SK-MEL-5 (cell line): ENCODE measurements at regions not wholly inside any gene's neighbourhood (a gene's known extent, or its start where the extent isn't known, plus 50 kb on each side); places are given as distances from the start of the nearest gene placed in this dataset.

Experiments
- DNase-seq: peaks from one replicate; pipeline ENCODE4 v3.0.0-alpha.2; 2016; ENCODE audit warnings: low read depth, low spot score
- in situ Hi-C: cut with HindIII; loops from 2 replicates; pipeline ENCODE4 v1.10.0; 2016; ENCODE audit warnings: low sequenced_read_pairs, high pct_unique_total_duplicates, low pct_unique_long_range_greater_than_20kb

DNA sequence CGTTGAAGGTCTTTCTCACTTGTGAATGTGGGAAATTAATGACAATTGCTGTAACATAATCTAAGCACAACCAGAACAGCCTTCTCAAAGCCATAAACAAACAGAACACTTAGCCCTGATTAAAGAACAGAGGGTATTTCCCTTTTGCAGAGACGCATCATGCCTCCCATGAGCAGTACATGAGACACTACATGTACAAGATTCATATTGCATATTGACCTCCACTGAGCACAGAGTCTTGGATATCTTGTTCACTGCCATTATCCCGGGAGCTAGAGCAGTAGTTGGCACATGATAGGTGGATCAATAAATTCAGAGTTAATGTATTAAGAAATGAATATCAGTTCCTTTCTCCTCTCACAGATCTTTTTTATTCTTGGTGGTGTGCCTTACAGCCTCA lies 1194.3 kb upstream of the TENM4 start:
- in situ Hi-C loops: no loop called here
- DNase-seq: no peak

DNA sequence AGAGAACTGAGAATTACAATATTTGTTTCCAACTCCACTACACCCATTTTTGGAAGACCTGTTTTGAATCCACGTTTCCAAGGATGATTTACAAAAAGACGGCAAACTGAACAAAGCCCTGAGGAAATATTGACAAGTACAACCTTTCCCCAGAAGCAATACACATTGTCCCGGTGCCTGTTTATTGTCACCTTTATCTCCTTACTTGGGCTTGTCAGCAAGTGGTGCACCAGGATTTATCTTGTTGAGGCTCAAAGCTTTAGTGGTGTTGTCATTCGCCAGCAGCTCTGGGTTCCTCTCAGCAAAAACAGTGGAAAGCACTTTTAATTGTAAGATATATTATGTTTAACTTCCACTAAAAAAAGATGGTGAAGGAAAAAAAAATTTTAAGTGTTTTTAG lies 1191.9 kb upstream of the TENM4 start:
- DNase-seq: no peak
- in situ Hi-C loops: no loop called here

DNA sequence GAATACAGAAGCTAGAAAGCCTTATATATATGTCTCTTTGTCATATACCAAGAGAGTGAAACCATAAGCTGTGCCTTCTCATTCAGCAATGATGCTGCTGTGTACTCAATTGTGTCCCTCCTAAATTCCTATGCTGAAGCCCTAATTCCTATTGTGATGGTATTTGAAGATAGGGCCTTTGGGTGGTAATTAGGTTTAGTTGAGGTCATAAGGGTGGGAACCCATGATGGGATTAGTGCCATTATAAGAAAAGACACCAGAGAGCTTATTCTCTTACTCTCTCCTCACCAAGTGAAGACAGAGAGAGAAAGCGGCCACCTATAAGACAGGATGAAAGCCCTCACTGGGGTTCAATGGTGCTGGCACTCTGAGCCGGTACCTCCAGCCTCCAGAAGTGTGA lies 1191.3 kb upstream of the TENM4 start:
- DNase-seq: no peak
- in situ Hi-C loops: no loop called here

DNA sequence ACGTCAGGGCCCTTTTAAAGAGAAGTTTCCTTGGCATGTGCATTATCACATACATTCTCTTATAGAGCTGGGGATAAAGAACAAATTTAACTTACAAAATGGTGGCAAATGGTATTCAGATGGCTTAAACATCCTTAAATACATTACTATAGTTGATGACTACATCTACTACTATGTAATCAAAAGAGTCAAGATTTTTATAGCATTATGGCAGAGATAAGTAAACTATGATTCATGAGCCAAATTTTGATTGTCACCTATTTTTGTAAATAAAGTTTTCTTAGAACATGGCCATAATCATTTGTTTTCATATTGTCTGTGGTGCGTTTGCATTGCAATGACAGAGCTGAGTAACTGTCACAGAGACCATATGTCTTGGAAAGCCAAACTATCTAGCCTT lies 1188.6 kb upstream of the TENM4 start:
- in situ Hi-C loops: no loop called here

DNA sequence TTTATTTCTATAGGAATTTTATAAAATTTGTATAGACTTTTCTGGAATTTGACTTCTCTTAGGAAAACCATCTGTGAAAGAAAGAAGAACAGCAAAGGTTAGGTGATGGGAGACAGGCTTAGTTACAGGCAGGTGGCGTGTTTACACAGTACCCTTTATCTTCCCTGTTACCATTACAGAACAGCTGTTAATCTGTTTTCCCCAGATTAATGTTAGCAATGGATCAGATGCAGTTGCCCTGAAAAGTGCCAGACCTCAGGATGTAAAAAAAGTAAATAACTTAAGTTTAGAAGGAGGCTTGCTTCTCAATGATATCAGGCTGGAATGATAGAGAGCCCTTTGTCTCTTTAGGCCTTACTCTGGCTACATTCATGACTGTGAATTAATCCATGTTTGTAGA lies 1186.5 kb upstream of the TENM4 start:
- DNase-seq: no peak
- in situ Hi-C loops: no loop called here

More for the DNA sequence above, 1188.6 kb upstream of the TENM4 start:
- no peak for DNase-seq

DNA sequence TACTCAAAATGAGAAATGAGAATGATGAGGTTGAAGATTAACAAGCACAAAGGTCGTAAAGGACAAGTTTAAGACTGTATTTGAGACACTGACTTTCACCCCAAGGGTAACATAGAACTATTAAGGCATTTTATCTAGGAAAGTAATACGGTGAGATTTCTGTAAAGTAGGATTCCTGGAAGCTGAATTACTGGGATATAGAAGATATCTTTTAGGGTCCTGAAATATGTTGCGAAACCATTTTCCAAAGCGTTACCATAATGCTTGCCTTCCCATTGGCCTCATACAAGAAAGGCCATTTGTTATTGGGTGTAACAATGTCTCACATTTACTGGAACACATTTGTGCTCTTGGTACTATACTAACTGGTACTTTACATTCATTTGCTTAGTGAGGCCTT lies 1185.9 kb upstream of the TENM4 start:
- in situ Hi-C loops: no loop called here
- no peak for DNase-seq

DNA sequence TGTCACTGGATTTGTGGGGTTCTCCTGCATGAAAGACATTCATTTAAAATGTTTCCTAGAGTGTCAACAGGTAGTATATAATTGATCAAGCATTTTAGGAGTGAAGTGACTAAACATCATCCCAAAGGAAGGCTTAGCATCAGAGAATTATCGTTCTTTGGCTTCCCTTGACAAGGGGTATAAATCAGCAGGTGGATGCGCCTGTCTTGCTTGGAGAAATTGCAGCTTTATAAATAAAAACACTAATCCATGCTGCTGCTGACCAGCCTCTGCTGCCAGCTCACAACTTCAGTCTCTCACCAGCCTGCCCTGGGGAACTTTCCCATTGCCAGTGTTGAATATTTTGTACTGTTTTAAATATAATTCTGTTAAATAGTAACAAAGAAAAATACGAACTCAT lies 1184.7 kb upstream of the TENM4 start:
- in situ Hi-C loops: no loop called here
- DNase-seq: no peak

DNA sequence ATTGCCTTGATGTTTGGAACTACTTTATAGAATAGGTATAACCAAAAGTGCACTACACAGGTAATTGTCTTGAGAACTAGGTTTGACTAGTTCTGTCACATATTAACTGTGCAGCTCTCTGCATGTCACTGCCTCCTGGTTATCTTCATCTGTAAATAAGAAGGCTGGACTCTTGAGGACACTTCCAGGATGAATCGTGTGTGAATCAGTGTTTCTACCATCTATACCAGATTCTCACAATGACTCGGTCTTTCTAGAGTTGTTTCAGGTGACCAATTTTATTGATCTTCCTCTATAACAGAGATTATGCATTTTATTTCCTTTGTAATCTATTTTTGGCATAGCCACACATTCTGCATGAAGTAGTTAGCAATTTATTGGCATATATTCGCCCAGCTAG lies 1181.0 kb upstream of the TENM4 start:
- in situ Hi-C loops: no loop called here
- DNase-seq: no peak

DNA sequence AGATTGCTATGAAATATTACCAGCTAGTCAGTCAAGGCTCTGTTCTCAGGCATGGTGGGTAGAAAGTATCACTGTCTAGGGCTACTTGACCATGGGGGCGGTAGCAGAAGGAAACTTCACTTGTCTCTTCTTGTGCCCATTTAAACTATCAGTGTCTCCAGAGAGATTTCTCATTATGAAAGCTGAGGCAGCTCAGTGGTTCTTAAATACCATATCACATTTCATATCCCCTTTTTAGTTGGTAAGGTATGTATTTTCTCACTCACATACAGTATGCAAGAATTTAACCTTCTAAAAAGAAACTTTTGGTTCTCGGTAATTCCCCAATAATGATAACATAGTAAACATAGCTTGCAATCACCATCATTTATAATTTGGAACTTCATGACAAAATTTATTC lies 1180.0 kb upstream of the TENM4 start:
- no peak for DNase-seq
- in situ Hi-C loops: no loop called here

DNA sequence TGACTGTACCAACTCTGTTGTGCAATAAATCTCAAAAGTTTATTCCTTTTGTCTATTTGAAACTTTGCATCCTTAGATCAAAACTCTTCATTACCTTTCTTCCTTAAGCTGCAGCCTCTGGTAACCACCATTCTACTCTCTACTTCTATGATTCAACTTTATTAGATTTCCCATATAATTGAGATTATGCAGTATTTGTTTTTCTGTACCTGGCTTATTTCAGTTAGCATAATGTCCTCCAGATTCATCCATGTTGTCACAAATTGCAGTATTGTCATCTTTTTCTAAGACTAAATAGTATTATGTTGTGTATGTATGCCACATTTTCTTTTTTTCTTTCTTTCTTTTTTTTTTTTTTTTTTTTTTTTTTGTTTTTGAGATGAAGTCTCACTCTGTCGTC lies 1176.3 kb upstream of the TENM4 start:
- no peak for DNase-seq
- in situ Hi-C loops: no loop called here

DNA sequence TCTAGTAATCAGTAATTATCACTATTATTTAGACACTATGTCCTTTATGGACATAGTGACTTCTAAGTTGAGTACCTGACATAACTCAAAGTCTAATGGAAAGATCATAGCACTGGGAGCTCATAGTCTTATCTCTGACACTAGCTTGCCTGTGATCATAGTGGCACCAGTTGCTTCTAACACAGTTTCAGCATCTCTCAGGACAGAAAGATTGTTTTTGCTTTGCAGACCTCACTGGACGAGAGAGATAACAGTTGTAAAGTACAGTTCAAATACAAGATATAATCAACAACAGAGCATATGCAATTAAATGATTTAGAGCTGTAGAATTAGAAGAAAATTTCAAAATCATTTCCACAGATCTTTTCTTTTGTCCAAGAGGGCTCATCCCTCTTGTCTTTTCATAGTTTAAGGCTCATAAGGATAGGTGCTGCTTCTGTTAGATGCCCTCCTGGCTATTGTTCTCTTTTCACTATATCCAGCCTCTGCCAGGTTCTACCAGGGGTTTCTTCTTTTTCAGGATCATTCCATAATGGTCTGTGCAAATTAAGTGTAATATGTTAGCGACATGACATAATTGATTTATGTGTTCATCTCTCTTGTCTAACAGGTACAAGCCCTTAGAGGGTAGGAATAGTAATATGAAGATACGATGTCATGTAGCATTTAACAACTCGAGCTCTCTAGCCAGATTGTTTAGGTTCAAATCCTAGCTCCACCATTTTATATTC lies 1175.4 kb upstream of the TENM4 start:
- in situ Hi-C loops: no loop called here
- no peak for DNase-seq

DNA sequence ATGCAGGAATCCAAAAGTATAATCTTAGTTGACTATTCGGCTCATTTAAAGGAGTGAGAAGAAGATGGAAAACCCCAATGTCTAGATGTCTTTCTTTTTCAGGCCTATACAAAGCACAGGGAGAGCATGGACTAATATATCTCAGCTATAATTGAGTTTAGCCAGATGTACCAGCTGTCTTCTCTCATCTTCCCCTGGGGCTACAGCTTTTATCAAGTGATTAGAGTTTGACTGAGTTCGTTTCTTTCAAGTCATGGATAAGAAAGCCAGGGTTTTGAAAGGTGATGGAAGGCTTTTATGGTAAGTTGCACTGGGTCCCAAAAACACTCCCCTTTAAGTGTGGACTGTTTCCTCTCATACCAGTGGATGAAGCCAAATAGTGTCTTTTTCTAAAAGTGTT lies 1172.8 kb upstream of the TENM4 start:
- in situ Hi-C loops: no loop called here
- DNase-seq: no peak

DNA sequence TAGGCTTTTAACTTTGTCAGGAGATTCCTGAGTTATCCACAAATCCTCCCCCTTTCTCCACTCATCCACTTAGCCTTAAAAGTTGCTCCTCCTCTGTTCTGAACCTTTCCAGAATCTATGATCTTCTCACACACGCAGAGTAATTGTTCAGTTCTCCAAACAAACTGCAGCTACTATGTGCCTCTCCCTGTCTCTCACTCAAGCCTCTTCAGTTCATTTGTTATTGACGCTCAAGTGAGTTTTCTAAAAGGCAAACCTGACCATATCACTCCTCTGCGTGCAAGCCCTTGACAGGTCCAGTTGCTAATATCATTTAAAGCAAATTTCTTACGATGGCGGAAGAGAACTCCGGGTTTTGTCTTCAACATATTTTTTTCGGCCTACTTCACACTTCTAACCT lies 1169.7 kb upstream of the TENM4 start:
- in situ Hi-C loops: no loop called here
- no peak for DNase-seq

DNA sequence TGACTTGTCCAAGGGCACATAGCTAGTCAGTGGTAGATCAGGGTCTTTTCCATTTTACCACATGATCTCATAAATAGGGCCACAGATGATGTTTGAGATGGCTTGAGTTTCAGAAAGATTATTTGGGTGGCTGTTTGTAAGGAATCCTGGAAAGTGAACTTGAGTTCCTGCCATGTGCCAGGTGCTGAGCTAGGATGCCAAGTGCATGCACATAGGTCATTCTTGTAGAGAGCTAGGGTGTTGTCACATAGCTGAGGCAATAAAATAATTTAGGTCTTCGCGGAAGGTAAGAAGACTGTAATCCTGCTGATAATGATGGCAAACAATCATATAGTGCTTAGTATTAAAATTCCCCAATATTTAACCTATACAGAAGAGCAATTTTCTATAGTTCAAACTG lies 1162.6 kb upstream of the TENM4 start:
- in situ Hi-C loops: no loop called here
- DNase-seq: no peak

DNA sequence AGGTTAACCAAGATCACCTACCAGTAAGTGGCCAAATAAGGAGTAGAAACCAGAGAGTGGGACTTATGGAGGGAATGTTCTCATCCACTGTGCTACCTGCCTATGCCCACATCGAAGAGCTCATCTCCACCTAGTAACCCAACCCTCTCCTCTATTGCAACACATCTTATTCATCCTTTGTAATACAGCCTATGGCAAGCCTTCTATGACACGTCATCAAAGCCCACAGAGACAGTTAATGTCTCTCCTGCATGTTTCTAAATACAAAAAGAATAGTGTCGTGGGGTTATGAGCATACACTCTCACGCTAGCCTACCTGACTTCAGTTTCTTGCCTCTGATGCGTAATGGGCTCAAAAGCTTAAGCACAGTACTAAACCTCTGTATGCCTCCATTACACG lies 1158.1 kb upstream of the TENM4 start:
- in situ Hi-C loops: no loop called here

DNA sequence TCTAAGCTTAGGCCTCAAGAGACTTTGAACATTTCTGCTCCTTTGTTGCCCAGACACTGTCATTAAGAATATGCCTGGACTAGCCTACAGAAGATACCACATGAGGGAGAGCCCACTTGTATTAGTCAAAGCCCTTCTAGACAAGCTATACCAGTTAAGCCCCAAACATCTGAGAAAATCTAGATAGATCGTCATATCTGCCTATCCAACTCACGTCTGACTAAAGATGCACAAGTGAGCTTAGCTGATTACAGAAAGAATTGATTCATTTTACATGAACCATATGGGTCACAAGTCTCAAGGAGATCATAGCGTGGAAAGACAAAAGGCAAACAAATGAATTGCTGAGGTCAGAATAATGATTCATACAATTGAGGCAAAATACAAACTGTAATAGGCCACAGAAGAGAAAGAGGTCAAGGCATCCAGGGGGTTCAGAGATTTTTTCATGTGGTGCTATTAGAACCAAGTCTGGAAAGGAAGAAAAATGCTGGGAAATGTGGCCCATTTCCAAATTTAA lies 1155.5 kb upstream of the TENM4 start:
- in situ Hi-C loops: no loop called here

More for the DNA sequence above, 1158.1 kb upstream of the TENM4 start:
- no peak for DNase-seq

DNA sequence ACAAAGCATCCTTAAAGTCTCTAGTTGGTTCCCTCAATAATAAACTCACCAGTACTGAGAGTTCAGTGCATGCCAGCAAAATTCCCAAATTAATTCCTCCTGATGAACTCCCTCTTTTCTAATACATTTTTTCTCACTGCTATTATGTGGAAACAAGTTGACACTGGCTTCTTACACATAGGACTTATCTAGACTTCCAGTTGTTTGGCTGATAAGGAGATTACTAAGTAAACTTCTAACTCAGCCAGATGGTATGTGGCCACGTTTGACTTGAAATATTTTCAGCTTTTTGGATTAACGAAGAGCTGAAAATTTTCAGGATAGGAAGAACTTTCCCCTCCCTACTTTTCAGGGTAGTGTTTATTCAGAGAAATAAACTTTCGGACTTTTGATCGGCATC lies 1154.2 kb upstream of the TENM4 start:
- in situ Hi-C loops: no loop called here
- DNase-seq: no peak

More for the DNA sequence above, 1155.5 kb upstream of the TENM4 start:
- no peak for DNase-seq

DNA sequence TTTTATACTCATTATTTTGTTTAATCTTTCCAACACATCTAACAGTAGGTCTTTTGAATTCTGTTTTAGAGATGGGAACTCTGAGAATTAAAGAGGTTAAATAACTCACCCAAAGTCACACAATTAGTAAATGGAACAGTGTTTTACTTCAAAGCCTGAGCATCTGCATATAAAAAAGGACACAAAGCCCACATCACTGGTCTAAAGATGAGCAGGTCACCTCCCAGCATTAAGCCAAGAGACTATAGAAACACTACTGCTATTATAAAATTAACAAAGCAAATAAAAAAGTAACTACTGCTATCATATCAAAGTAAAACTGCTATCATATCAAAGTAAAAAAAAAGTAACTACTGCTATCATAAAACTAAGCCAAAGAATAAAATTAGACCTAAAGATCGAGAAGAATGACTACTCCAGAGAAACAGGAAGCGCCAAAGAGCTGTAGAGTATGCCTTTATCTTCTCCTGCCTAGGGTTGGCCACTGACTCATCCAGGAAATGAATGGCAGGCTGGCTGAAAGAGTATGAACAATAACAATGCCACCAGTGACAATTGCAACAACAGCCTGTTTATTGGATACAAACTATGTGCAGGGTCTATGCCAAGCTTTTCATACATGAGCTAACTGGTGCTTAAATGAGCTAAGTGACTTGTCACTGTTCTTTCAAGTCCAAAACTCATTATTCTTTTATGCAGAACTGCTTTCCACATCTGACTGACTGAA lies 1153.0 kb upstream of the TENM4 start:
- DNase-seq: peak; percentile 61
- in situ Hi-C loops: no loop called here

DNA sequence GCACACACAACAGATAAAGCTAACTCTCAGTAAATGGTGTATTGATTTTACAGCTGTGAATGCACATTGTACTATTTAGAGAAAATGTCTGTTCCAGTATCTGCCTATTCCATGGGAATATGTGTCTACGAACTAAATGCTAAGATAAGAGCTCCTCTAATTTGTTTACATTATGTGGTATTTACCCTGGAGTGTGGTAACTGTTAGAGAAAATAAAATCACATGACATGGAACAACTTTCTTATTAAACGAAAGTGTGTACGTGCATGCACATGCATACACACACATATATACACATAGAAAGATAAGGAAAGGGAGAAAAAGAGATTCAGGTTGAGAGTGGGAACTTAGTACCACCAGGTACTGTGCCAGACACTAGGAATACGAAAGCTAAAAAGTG lies 1151.7 kb upstream of the TENM4 start:
- in situ Hi-C loops: no loop called here

More for the DNA sequence above, 1151.7 kb upstream of the TENM4 start:
- DNase-seq: no peak
